A549 (cell line): ENCODE measurements at regions not wholly inside any gene's neighbourhood (a gene's known extent, or its start where the extent isn't known, plus 50 kb on each side); places are given as distances from the start of the nearest gene placed in this dataset.

Experiments used
- CHD2 ChIP-seq: fragments of 150-350 bp; IDR thresholded peaks from 2 replicates; pipeline ENCODE4 v1.6.1; 2014; ENCODE audit warnings: low read length; ENCODE audit not compliant: partially characterized antibody
- CTCF ChIP-seq: fragments of >200 bp; sonication (Bioruptor Twin); formaldehyde crosslinking; IDR thresholded peaks from 3 replicates; pipeline ENCODE4 v1.5.1; 2016
- FOSL2 ChIP-seq, 2 experiments: fragments of 450-650 bp in 1 of 2; fragments of >200 bp in 1 of 2; sonication (Bioruptor Twin) in 1 of 2; formaldehyde crosslinking; IDR thresholded peaks; 2 replicates each; pipeline versions ENCODE4 v1.5.0 to v1.6.1; 2016 to 2020; ENCODE audit warnings: mild to moderate bottlenecking in 1 of 2, moderate library complexity in 1 of 2
- JUNB ChIP-seq: fragments of >200 bp; sonication (Bioruptor Twin); formaldehyde crosslinking; IDR thresholded peaks from 2 replicates; pipeline ENCODE4 v1.6.1; 2016
- POLR2A ChIP-seq: IDR thresholded peaks from 2 replicates; pipeline ENCODE4 v1.6.1; 2012; ENCODE audit warnings: mild to moderate bottlenecking, low read length
- RFX5 ChIP-seq: fragments of 450-650 bp; IDR thresholded peaks from 2 replicates; pipeline ENCODE4 v1.7.1; 2014; ENCODE audit warnings: antibody characterized with exemption, mild to moderate bottlenecking, moderate library complexity
- SMC3 ChIP-seq: fragments of >200 bp; sonication (Bioruptor Twin); formaldehyde crosslinking; IDR thresholded peaks from 3 replicates; pipeline ENCODE4 v1.6.1; 2018; ENCODE audit warnings: inconsistent platforms
- USF2 ChIP-seq: fragments of 450-650 bp; IDR thresholded peaks from 2 replicates; pipeline ENCODE4 v1.6.1; 2014; ENCODE audit warnings: antibody characterized with exemption

- no peak for TF ChIP-seq JUNB
- no peak for TF ChIP-seq CTCF
- TF ChIP-seq USF2: no peak
- TF ChIP-seq POLR2A: no peak
- TF ChIP-seq FOSL2 (IDR thresholded peaks at IDR 0.05): no peak
- no peak for TF ChIP-seq FOSL2 (CRISPR knock-in tag; IDR thresholded peaks at IDR 0.05)
- no peak for TF ChIP-seq RFX5
- no peak for TF ChIP-seq CHD2
- no peak for TF ChIP-seq SMC3
These were observed 1351.9 kb downstream of the BRD1 start for GRCh38 chr22:48475661-48476345.
